OCI-LY1 (cell line): ENCODE measurements at regions not wholly inside any gene's neighbourhood (a gene's known extent, or its start where the extent isn't known, plus 50 kb on each side); places are given as distances from the start of the nearest gene placed in this dataset.

Source experiments
- H2AFZ ChIP-seq: fragments of 200-600 bp; sonication (generic), shearing (Covaris generic); 2 replicates; pipeline ENCODE4 v1.6.0; 2014; ENCODE audit warnings: antibody characterized with exemption, mild to moderate bottlenecking, low read length
- H3F3A ChIP-seq: fragments of 200-600 bp; sonication (generic), shearing (Covaris generic); 2 replicates; pipeline ENCODE4 v1.6.0; 2014; ENCODE audit warnings: mild to moderate bottlenecking, antibody characterized with exemption, low read length, moderate library complexity; ENCODE audit not compliant: insufficient read depth
- H3K27ac ChIP-seq: fragments of 200-600 bp; sonication (generic); 2 replicates; pipeline ENCODE4 v1.5.1; 2014; ENCODE audit warnings: low read length, mixed run types, mild to moderate bottlenecking, low read depth; ENCODE audit not compliant: poor library complexity, severe bottlenecking
- H3K27me3 ChIP-seq: fragments of 200-600 bp; sonication (generic); 2 replicates; pipeline ENCODE4 v1.6.0; 2014; ENCODE audit warnings: antibody characterized with exemption, mild to moderate bottlenecking, low read length, moderate library complexity; ENCODE audit not compliant: insufficient read depth
- H3K36me3 ChIP-seq: fragments of 200-600 bp; sonication (generic); 2 replicates; pipeline ENCODE4 v1.6.1; 2014; ENCODE audit warnings: mild to moderate bottlenecking, antibody characterized with exemption, low read length, moderate library complexity, mixed read lengths; ENCODE audit not compliant: insufficient read depth
- H3K4me1 ChIP-seq: fragments of 200-600 bp; sonication (generic); 2 replicates; pipeline ENCODE4 v1.5.1; 2014; ENCODE audit warnings: mild to moderate bottlenecking, low read length, moderate library complexity; ENCODE audit not compliant: insufficient read depth, severe bottlenecking
- H3K4me2 ChIP-seq: fragments of 200-600 bp; sonication (generic), shearing (Covaris generic); 2 replicates; pipeline ENCODE4 v1.6.1; 2014; ENCODE audit warnings: low read length
- H3K4me3 ChIP-seq: fragments of 200-600 bp; sonication (generic); 2 replicates; pipeline ENCODE4 v1.5.1; 2014; ENCODE audit warnings: low read length, low read depth, mild to moderate bottlenecking, mixed read lengths; ENCODE audit not compliant: poor library complexity, severe bottlenecking
- H3K79me2 ChIP-seq: fragments of 200-600 bp; shearing (Covaris generic); 2 replicates; pipeline ENCODE4 v1.6.1; 2016; ENCODE audit warnings: mixed run types, low read length, mixed read lengths; ENCODE audit not compliant: insufficient read depth
- H3K9ac ChIP-seq: fragments of 200-600 bp; sonication (generic), shearing (Covaris generic); 2 replicates; pipeline ENCODE4 v1.6.1; 2014; ENCODE audit warnings: mild to moderate bottlenecking, low read length, mixed read lengths
- H3K9me2 ChIP-seq: fragments of 200-600 bp; sonication (generic), shearing (Covaris generic); 2 replicates; pipeline ENCODE4 v1.6.1; 2014; ENCODE audit warnings: low read depth, mild to moderate bottlenecking, low read length, mixed read lengths
- H3K9me3 ChIP-seq: fragments of 200-600 bp; shearing (Covaris generic); 2 replicates; pipeline ENCODE4 v1.6.1; 2014; ENCODE audit warnings: low read length, mixed read lengths
- H4K20me1 ChIP-seq: fragments of 200-600 bp; sonication (generic), shearing (Covaris generic); 2 replicates; pipeline ENCODE4 v1.6.0; 2016; ENCODE audit warnings: mild to moderate bottlenecking, low read length; ENCODE audit not compliant: insufficient read depth
- EZH2 ChIP-seq: fragments of 200-600 bp; sonication (generic), shearing (Covaris generic); IDR thresholded peaks from 2 replicates; pipeline ENCODE4 v1.8.0; 2017; ENCODE audit warnings: borderline replicate concordance, mixed run types, mild to moderate bottlenecking, antibody characterized with exemption, low read length, moderate library complexity, mixed read lengths
- TF ChIP-seq, protein P1 (sequence below): fragments of 200-600 bp; sonication (generic), shearing (Covaris generic); IDR thresholded peaks from 2 replicates; pipeline ENCODE4 v1.5.1; 2017; ENCODE audit warnings: mild to moderate bottlenecking, antibody characterized with exemption, low read length, moderate library complexity, mixed read lengths

- no peak for TF ChIP-seq EZH2
- TF ChIP-seq, protein P1, sequence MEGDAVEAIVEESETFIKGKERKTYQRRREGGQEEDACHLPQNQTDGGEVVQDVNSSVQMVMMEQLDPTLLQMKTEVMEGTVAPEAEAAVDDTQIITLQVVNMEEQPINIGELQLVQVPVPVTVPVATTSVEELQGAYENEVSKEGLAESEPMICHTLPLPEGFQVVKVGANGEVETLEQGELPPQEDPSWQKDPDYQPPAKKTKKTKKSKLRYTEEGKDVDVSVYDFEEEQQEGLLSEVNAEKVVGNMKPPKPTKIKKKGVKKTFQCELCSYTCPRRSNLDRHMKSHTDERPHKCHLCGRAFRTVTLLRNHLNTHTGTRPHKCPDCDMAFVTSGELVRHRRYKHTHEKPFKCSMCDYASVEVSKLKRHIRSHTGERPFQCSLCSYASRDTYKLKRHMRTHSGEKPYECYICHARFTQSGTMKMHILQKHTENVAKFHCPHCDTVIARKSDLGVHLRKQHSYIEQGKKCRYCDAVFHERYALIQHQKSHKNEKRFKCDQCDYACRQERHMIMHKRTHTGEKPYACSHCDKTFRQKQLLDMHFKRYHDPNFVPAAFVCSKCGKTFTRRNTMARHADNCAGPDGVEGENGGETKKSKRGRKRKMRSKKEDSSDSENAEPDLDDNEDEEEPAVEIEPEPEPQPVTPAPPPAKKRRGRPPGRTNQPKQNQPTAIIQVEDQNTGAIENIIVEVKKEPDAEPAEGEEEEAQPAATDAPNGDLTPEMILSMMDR: no peak
- H3K4me3 ChIP-seq: no peak overlapping the region
- no peaks in the 10 kb centered on the region for H3K9me3 ChIP-seq
- no peak overlapping the region for H2AFZ ChIP-seq
- no peaks in the 10 kb centered on the region for H4K20me1 ChIP-seq
- H3K36me3 ChIP-seq: no peaks in the 10 kb centered on the region
- H3K9ac ChIP-seq: no peak overlapping the region
- H3K79me2 ChIP-seq: no peaks in the 10 kb centered on the region
- H3F3A ChIP-seq: no peaks in the 10 kb centered on the region
- no peaks in the 10 kb centered on the region for H3K27me3 ChIP-seq
- no peaks in the 10 kb centered on the region for H3K4me1 ChIP-seq
- H3K4me2 ChIP-seq: no peak overlapping the region
- no peaks in the 10 kb centered on the region for H3K9me2 ChIP-seq
- H3K27ac ChIP-seq: no peak overlapping the region
Observed at GRCh38 chr5:54696346-54696745, 178.8 kb downstream of the SNX18 start.

- H3K4me2 ChIP-seq: no peak overlapping the region
- no peak overlapping the region for H3K27ac ChIP-seq
- H3F3A ChIP-seq: no peaks in the 10 kb centered on the region
- no peaks in the 10 kb centered on the region for H3K36me3 ChIP-seq
- H3K9me2 ChIP-seq: no peaks in the 10 kb centered on the region
- H3K4me3 ChIP-seq: no peak overlapping the region
- H3K27me3 ChIP-seq: no peaks in the 10 kb centered on the region
- H3K9ac ChIP-seq: no peak overlapping the region
- H3K79me2 ChIP-seq: no peaks in the 10 kb centered on the region
- H4K20me1 ChIP-seq: no peaks in the 10 kb centered on the region
- H3K4me1 ChIP-seq: no peaks in the 10 kb centered on the region
- no peak overlapping the region for H2AFZ ChIP-seq
- TF ChIP-seq, protein P1: no peak
- TF ChIP-seq EZH2: no peak
- no peaks in the 10 kb centered on the region for H3K9me3 ChIP-seq
Observed at GRCh38 chr5:54695198-54695966, 177.8 kb downstream of the SNX18 start.

DNA sequence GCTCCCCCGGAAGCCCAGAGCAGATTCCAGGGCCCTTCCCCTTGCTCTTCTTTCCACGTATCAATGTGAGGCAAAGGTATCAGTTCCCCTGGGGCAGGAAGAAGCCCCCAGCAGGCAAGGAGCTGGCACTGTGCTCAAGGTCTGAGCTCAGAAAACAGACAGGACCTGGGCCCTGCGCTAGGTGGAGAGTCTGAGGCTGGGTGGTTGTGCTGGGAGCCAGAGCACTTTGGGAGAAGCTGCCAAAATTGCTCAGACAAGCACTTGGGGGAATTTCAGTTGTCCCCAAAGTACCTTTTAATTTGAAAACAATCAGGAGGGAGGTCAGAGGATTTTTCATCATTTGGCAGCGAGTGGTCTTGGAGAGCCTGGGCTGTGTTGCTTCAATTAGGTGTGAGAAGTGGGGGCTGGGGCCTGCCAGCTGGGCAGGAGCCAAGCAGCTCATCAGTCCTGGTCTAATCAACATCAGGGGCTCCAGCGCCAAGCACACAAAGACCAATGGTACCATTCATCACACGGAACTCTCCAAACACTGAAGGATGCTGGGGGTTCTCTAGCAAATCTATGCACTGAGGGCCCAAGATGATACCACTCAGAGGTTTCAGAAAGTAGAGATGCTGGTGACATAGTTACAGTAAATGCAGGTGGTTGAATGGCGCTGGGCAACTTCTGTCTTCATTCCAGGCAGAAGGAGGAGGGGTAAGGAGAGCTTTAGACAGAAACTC, 176.5 kb downstream of the SNX18 start:
- H3K4me1 ChIP-seq: no peaks in the 10 kb centered on the region
- no peaks in the 10 kb centered on the region for H4K20me1 ChIP-seq
- no peaks in the 10 kb centered on the region for H3K9me3 ChIP-seq
- no peaks in the 10 kb centered on the region for H3K36me3 ChIP-seq
- H3K79me2 ChIP-seq: no peaks in the 10 kb centered on the region
- no peak overlapping the region for H3K27ac ChIP-seq
- no peak overlapping the region for H3K9ac ChIP-seq
- H2AFZ ChIP-seq: no peak overlapping the region
- no peak overlapping the region for H3K4me2 ChIP-seq
- no peaks in the 10 kb centered on the region for H3K9me2 ChIP-seq
- no peak overlapping the region for H3K4me3 ChIP-seq
- no peaks in the 10 kb centered on the region for H3K27me3 ChIP-seq
- TF ChIP-seq, protein P1: no peak
- no peak for TF ChIP-seq EZH2
- no peaks in the 10 kb centered on the region for H3F3A ChIP-seq
